ENCODE measurements at regions not wholly inside any gene's neighbourhood (a gene's known extent, or its start where the extent isn't known, plus 50 kb on each side); places are given as distances from the start of the nearest gene placed in this dataset.

DNA sequence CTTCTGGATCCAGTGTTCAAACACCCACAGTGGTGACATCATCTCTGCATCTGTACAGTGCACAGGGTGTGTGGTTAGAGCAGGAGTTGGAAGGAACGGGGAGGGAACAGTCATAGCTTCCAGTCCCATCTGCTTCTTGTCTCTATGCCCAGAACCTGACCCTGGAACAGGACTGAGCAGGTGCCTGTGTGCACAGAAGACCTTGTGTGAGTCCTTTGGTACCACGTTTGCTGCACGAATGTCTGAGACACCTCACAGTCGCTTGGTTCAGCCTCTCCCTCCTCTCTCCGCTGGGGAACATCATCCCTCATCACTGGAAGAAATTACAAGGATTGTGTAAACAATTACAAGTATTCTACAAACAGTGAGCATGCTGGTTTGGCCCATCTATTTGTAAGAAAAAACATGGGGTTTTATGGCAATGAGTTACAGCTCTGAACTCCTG is 243.0 kb upstream of the KLF6 start:
- Histone ChIP-seq H3K4me1 (ENCODE audit: control insufficient read depth, insufficient read depth, low read length) (no peaks in the 10 kb centered on the region; the same call in 1 of the 2 replicates), H3K9me3 (ENCODE audit: control insufficient read depth, insufficient read depth, low read length) (no peaks in the 10 kb centered on the region), H3K27ac (ENCODE audit: low read depth, low read length) (no peak overlapping the region), H3K4me3 (ENCODE audit: low read depth, low read length) (no peak overlapping the region), H3K36me3 (ENCODE audit: control insufficient read depth, insufficient read depth, low read length) (no peaks in the 10 kb centered on the region), H3K27me3 (ENCODE audit: control insufficient read depth, insufficient read depth, low read length) (no peaks in the 10 kb centered on the region), H3K9ac (ENCODE audit: low read depth, low read length) (no peak overlapping the region)

GRCh38 chr10:4025339-4025738 is 240.3 kb upstream of the KLF6 start:
- Histone ChIP-seq H3K9me3 (ENCODE audit: control insufficient read depth, insufficient read depth, low read length) (no peaks in the 10 kb centered on the region), H3K27me3 (ENCODE audit: control insufficient read depth, insufficient read depth, low read length) (no peaks in the 10 kb centered on the region), H3K9ac (ENCODE audit: low read depth, low read length) (no peak overlapping the region), H3K27ac (ENCODE audit: low read depth, low read length) (no peak overlapping the region), H3K4me3 (ENCODE audit: low read depth, low read length) (no peak overlapping the region), H3K4me1 (ENCODE audit: control insufficient read depth, insufficient read depth, low read length) (no peaks in the 10 kb centered on the region; the same call in 1 of the 2 replicates), H3K36me3 (ENCODE audit: control insufficient read depth, insufficient read depth, low read length) (no peaks in the 10 kb centered on the region)

DNA sequence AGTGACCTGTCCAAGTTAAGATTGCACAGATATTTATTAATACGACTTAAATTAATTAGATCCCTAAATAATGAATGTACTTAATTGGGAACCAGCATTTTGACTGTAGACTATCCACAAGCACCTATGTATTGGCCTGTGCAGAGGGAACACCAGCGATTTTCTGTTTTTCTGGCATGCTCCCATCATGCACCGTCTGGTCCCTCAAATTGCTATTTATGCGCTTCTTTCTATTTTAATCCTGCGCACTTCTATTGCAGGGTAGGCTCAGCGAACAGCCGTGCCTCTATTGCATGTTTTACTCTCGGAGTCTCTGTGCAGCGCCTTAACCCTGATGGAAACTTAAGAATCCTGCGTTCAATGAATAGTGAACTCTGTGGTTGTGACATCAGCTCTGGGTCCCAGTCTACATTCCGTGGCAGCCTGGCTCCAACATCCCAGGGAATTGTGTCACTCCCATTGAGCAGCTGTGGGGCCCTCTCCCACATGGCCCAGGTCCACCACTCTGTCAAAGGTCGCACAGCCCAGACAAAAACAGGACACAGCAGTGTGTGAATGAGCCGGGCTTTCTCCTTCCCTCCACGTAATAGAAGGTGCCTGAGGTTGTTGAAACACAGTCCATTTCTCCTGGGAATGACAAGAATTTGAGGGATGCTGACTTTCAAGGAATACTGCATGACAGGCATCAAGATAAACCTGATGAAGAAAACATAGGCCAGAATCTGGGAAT is 239.7 kb upstream of the KLF6 start:
- Histone ChIP-seq H3K36me3 (ENCODE audit: control insufficient read depth, insufficient read depth, low read length) (no peaks in the 10 kb centered on the region), H3K27ac (ENCODE audit: low read depth, low read length) (no peak overlapping the region)

DNA sequence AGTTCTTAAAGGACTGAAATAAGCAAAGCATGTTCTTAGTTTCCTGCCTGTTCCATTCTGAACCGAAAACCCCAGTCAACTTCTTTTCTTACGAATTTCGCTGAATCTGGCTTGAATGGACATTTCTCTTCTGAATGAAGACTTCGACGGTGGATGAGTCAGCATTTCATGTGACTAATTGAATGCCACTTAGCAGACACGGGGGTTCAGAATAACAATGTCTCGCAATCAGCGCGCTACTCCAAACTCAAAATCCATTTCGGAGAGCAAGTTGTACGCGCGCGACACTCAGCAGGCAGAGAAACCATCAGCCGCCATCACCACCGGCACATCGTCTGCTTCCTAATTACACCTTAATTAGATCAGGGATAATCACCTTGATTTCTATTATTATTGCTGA is 239.0 kb upstream of the KLF6 start:
- no peaks in the 10 kb centered on the region for H3K27me3 ChIP-seq (ENCODE audit: control insufficient read depth, insufficient read depth, low read length)
- no peaks in the 10 kb centered on the region for H3K36me3 ChIP-seq (ENCODE audit: control insufficient read depth, insufficient read depth, low read length)
- H3K4me3 ChIP-seq (ENCODE audit: low read depth, low read length): no peak overlapping the region
- H3K9ac ChIP-seq (ENCODE audit: low read depth, low read length): no peak overlapping the region
- no peaks in the 10 kb centered on the region for H3K9me3 ChIP-seq (ENCODE audit: control insufficient read depth, insufficient read depth, low read length)
- H3K4me1 ChIP-seq (ENCODE audit: control insufficient read depth, insufficient read depth, low read length): no peaks in the 10 kb centered on the region; the same call in 1 of the 2 replicates
- H3K27ac ChIP-seq (ENCODE audit: low read depth, low read length): no peak overlapping the region

More for the DNA sequence above, 239.7 kb upstream of the KLF6 start:
- Histone ChIP-seq H3K9me3 (ENCODE audit: control insufficient read depth, insufficient read depth, low read length) (no peaks in the 10 kb centered on the region), H3K4me3 (ENCODE audit: low read depth, low read length) (no peak overlapping the region), H3K4me1 (ENCODE audit: control insufficient read depth, insufficient read depth, low read length) (no peaks in the 10 kb centered on the region; the same call in 1 of the 2 replicates), H3K27me3 (ENCODE audit: control insufficient read depth, insufficient read depth, low read length) (no peaks in the 10 kb centered on the region), H3K9ac (ENCODE audit: low read depth, low read length) (no peak overlapping the region)

- no peak overlapping the region for H3K27ac ChIP-seq (ENCODE audit: low read depth, low read length)
- no peaks in the 10 kb centered on the region; the same call in 1 of the 2 replicates for H3K4me1 ChIP-seq (ENCODE audit: control insufficient read depth, insufficient read depth, low read length)
- H3K9me3 ChIP-seq (ENCODE audit: control insufficient read depth, insufficient read depth, low read length): no peaks in the 10 kb centered on the region
- H3K9ac ChIP-seq (ENCODE audit: low read depth, low read length): no peak overlapping the region
- no peaks in the 10 kb centered on the region for H3K27me3 ChIP-seq (ENCODE audit: control insufficient read depth, insufficient read depth, low read length)
- no peaks in the 10 kb centered on the region for H3K36me3 ChIP-seq (ENCODE audit: control insufficient read depth, insufficient read depth, low read length)
- H3K4me3 ChIP-seq (ENCODE audit: low read depth, low read length): no peak overlapping the region
These were observed 237.5 kb upstream of the KLF6 start for GRCh38 chr10:4022473-4022872.

- H3K27ac ChIP-seq (ENCODE audit: low read depth, low read length): no peak overlapping the region
- H3K36me3 ChIP-seq (ENCODE audit: control insufficient read depth, insufficient read depth, low read length): no peaks in the 10 kb centered on the region
- H3K9me3 ChIP-seq (ENCODE audit: control insufficient read depth, insufficient read depth, low read length): no peaks in the 10 kb centered on the region
- no peak overlapping the region for H3K9ac ChIP-seq (ENCODE audit: low read depth, low read length)
- H3K4me1 ChIP-seq (ENCODE audit: control insufficient read depth, insufficient read depth, low read length): no peaks in the 10 kb centered on the region; the same call in 1 of the 2 replicates
- H3K27me3 ChIP-seq (ENCODE audit: control insufficient read depth, insufficient read depth, low read length): no peaks in the 10 kb centered on the region
- H3K4me3 ChIP-seq (ENCODE audit: low read depth, low read length): no peak overlapping the region
These were observed 235.6 kb upstream of the KLF6 start for GRCh38 chr10:4020631-4021030.

- Histone ChIP-seq H3K4me1 (ENCODE audit: control insufficient read depth, insufficient read depth, low read length) (no peaks in the 10 kb centered on the region), H3K9me3 (ENCODE audit: control insufficient read depth, insufficient read depth, low read length) (no peaks in the 10 kb centered on the region), H3K4me3 (ENCODE audit: low read depth, low read length) (no peak overlapping the region), H3K36me3 (ENCODE audit: control insufficient read depth, insufficient read depth, low read length) (no peaks in the 10 kb centered on the region), H3K9ac (ENCODE audit: low read depth, low read length) (no peak overlapping the region), H3K27ac (ENCODE audit: low read depth, low read length) (no peak overlapping the region), H3K27me3 (ENCODE audit: control insufficient read depth, insufficient read depth, low read length) (no peaks in the 10 kb centered on the region)
These were observed 233.1 kb upstream of the KLF6 start for GRCh38 chr10:4018054-4018511.

DNA sequence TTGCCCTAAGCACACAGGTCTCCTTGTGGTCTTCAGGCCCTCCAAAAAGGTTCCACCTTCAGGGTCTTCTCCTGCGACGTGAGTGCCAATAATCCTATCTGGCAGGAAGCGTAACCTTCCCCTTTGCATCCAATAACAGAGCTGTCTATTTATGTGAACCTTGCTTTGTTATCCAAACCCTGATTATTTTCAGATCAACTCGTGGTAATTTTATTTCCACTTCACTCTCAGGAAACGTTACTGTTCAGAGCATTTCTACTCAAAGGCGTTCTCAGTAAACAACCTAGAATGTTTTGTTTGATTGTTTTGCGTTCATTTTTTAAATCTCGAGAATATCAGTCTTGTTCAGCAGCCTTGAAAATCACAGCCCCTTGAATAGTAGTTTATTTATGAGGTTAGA is 232.3 kb upstream of the KLF6 start:
- Histone ChIP-seq H3K9me3 (ENCODE audit: control insufficient read depth, insufficient read depth, low read length) (no peaks in the 10 kb centered on the region), H3K27ac (ENCODE audit: low read depth, low read length) (no peak overlapping the region), H3K9ac (ENCODE audit: low read depth, low read length) (no peak overlapping the region), H3K27me3 (ENCODE audit: control insufficient read depth, insufficient read depth, low read length) (no peaks in the 10 kb centered on the region), H3K4me1 (ENCODE audit: control insufficient read depth, insufficient read depth, low read length) (no peaks in the 10 kb centered on the region), H3K4me3 (ENCODE audit: low read depth, low read length) (no peak overlapping the region), H3K36me3 (ENCODE audit: control insufficient read depth, insufficient read depth, low read length) (no peaks in the 10 kb centered on the region)

GRCh38 chr10:4016214-4016740 is 231.3 kb upstream of the KLF6 start:
- H3K27me3 ChIP-seq (ENCODE audit: control insufficient read depth, insufficient read depth, low read length): no peaks in the 10 kb centered on the region
- no peaks in the 10 kb centered on the region for H3K9me3 ChIP-seq (ENCODE audit: control insufficient read depth, insufficient read depth, low read length)
- H3K27ac ChIP-seq (ENCODE audit: low read depth, low read length): no peak overlapping the region
- H3K9ac ChIP-seq (ENCODE audit: low read depth, low read length): no peak overlapping the region
- H3K4me1 ChIP-seq (ENCODE audit: control insufficient read depth, insufficient read depth, low read length): no peaks in the 10 kb centered on the region
- H3K4me3 ChIP-seq (ENCODE audit: low read depth, low read length): no peak overlapping the region
- no peaks in the 10 kb centered on the region for H3K36me3 ChIP-seq (ENCODE audit: control insufficient read depth, insufficient read depth, low read length)

GRCh38 chr10:4013651-4014121 is 228.7 kb upstream of the KLF6 start:
- no peaks in the 10 kb centered on the region for H3K9me3 ChIP-seq (ENCODE audit: control insufficient read depth, insufficient read depth, low read length)
- no peak overlapping the region for H3K4me3 ChIP-seq (ENCODE audit: low read depth, low read length)
- no peak overlapping the region for H3K27ac ChIP-seq (ENCODE audit: low read depth, low read length)
- no peaks in the 10 kb centered on the region for H3K27me3 ChIP-seq (ENCODE audit: control insufficient read depth, insufficient read depth, low read length)
- H3K4me1 ChIP-seq (ENCODE audit: control insufficient read depth, insufficient read depth, low read length): peaks cover 5% of the 10 kb centered on the region; the same call in 1 of the 2 replicates
- H3K36me3 ChIP-seq (ENCODE audit: control insufficient read depth, insufficient read depth, low read length): no peaks in the 10 kb centered on the region
- no peak overlapping the region for H3K9ac ChIP-seq (ENCODE audit: low read depth, low read length)

DNA sequence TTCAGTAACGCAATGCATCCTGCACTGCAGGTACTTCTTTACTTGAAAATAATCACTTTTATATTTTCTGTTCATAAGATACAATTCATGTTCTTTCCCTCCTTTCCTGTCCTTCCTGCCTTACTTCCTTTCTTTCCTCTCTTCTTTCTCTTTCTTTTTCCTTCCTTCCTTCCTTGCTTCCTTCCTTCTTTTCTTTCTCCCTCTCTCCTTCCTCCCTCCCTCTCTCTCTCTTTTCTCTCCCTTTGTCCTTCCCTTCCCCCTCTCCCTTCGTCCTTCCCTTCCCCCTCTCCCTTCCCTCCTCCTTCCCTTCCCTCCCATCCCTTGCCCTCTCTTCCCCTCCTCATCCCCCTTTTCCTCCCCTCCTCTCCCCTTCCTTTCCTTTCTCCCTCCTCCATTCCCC is 227.8 kb upstream of the KLF6 start:
- peaks cover 5% of the 10 kb centered on the region; the same call in 1 of the 2 replicates for H3K4me1 ChIP-seq (ENCODE audit: control insufficient read depth, insufficient read depth, low read length)
- no peaks in the 10 kb centered on the region for H3K36me3 ChIP-seq (ENCODE audit: control insufficient read depth, insufficient read depth, low read length)
- no peaks in the 10 kb centered on the region for H3K9me3 ChIP-seq (ENCODE audit: control insufficient read depth, insufficient read depth, low read length)
- no peaks in the 10 kb centered on the region for H3K27me3 ChIP-seq (ENCODE audit: control insufficient read depth, insufficient read depth, low read length)
- no peak overlapping the region for H3K27ac ChIP-seq (ENCODE audit: low read depth, low read length)
- no peak overlapping the region for H3K4me3 ChIP-seq (ENCODE audit: low read depth, low read length)
- H3K9ac ChIP-seq (ENCODE audit: low read depth, low read length): no peak overlapping the region

Measured in HUES48 (cell line).